ENCODE measurements at regions not wholly inside any gene's neighbourhood (a gene's known extent, or its start where the extent isn't known, plus 50 kb on each side); places are given as distances from the start of the nearest gene placed in this dataset.

DNA sequence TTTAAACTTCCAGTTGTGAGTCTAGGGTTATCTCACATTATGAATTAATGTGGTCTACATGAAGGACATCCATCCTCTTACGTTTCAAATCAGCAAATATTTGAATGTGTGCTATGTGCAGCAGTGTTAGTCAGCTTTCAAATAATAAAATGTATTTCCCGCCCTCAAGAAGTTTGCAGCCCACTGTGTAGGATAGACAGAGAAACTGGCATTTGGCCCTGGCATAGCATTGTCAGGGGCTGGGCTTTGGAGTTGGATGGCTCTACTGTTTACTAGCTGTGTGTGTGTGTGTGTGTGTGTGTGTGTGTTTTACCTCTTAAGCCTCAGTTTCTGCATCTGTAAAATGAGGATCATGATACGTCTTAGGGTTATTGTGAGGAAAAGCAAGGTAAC, 400.5 kb upstream of the C2CD4B start:
- TF ChIP-seq, protein P1, sequence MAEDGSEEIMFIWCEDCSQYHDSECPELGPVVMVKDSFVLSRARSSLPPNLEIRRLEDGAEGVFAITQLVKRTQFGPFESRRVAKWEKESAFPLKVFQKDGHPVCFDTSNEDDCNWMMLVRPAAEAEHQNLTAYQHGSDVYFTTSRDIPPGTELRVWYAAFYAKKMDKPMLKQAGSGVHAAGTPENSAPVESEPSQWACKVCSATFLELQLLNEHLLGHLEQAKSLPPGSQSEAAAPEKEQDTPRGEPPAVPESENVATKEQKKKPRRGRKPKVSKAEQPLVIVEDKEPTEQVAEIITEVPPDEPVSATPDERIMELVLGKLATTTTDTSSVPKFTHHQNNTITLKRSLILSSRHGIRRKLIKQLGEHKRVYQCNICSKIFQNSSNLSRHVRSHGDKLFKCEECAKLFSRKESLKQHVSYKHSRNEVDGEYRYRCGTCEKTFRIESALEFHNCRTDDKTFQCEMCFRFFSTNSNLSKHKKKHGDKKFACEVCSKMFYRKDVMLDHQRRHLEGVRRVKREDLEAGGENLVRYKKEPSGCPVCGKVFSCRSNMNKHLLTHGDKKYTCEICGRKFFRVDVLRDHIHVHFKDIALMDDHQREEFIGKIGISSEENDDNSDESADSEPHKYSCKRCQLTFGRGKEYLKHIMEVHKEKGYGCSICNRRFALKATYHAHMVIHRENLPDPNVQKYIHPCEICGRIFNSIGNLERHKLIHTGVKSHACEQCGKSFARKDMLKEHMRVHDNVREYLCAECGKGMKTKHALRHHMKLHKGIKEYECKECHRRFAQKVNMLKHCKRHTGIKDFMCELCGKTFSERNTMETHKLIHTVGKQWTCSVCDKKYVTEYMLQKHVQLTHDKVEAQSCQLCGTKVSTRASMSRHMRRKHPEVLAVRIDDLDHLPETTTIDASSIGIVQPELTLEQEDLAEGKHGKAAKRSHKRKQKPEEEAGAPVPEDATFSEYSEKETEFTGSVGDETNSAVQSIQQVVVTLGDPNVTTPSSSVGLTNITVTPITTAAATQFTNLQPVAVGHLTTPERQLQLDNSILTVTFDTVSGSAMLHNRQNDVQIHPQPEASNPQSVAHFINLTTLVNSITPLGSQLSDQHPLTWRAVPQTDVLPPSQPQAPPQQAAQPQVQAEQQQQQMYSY (CRISPR knock-in tag; IDR thresholded peaks at IDR 0.05), result no peak
- TF ChIP-seq CREM (CRISPR knock-in tag; IDR thresholded peaks at IDR 0.05) (no peak), KAT7 (CRISPR knock-in tag; IDR thresholded peaks at IDR 0.05; ENCODE audit: borderline replicate concordance) (no peak)
- TF ChIP-seq, protein P2, sequence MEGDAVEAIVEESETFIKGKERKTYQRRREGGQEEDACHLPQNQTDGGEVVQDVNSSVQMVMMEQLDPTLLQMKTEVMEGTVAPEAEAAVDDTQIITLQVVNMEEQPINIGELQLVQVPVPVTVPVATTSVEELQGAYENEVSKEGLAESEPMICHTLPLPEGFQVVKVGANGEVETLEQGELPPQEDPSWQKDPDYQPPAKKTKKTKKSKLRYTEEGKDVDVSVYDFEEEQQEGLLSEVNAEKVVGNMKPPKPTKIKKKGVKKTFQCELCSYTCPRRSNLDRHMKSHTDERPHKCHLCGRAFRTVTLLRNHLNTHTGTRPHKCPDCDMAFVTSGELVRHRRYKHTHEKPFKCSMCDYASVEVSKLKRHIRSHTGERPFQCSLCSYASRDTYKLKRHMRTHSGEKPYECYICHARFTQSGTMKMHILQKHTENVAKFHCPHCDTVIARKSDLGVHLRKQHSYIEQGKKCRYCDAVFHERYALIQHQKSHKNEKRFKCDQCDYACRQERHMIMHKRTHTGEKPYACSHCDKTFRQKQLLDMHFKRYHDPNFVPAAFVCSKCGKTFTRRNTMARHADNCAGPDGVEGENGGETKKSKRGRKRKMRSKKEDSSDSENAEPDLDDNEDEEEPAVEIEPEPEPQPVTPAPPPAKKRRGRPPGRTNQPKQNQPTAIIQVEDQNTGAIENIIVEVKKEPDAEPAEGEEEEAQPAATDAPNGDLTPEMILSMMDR (IDR thresholded peaks at IDR 0.05), result no peak
- TF ChIP-seq, protein P3, sequence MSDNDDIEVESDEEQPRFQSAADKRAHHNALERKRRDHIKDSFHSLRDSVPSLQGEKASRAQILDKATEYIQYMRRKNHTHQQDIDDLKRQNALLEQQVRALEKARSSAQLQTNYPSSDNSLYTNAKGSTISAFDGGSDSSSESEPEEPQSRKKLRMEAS (CRISPR knock-in tag; IDR thresholded peaks at IDR 0.05), result no peak
